ENCODE measurements at regions not wholly inside any gene's neighbourhood (a gene's known extent, or its start where the extent isn't known, plus 50 kb on each side); places are given as distances from the start of the nearest gene placed in this dataset.

DNA sequence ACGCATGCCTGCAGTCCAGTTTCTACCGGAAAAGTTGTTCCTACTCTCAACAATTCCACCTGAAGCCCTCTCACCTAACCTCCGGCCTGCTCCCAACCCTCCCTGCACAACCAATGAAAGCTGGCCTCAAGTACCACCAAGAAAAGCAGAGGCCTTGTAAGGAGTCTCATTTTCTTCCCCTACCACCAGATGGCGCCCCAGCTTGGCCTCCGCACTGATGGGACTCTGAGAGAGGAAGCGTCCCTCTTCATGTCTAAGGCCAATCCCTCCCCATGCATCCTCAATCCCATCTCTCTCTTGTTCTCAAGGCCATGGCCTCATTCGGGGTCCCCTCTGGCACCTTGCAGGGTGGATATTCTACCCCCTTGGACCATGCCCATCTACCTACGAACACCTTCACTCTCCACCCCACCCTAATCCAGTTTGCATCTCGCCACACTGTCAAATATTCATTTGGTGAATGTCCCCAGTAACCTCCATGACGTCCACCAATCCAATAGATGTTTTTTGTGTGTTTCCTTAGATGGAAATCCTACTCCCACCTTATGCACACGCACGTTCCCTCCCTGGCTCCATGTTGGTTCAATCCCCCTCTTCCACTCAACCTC lies 412.8 kb downstream of the ZNF536 start:
- DNase-seq (ENCODE audit: low read depth, low spot score) = peak; percentile 32

DNA sequence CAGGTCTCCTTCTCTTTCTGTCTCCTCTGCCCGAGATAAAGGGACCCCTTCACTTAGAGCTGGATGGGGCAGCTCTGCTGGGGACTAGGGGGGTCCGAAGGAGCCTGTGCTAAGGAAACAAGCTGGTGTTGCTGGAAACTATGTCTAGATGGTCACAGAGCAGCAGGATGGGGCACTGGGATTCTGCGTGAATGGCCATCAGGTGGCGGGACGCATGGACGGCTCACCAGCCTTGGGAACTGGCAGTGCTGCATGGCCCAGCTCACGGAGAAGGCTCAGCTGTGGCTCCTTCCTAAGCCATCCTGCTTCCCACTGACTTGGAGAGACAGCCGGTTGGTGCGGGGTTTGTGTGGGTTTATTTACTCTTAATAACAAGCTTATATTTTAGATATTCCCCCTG lies 411.8 kb downstream of the ZNF536 start:
- DNase-seq (ENCODE audit: low read depth, low spot score) = no peak

DNA sequence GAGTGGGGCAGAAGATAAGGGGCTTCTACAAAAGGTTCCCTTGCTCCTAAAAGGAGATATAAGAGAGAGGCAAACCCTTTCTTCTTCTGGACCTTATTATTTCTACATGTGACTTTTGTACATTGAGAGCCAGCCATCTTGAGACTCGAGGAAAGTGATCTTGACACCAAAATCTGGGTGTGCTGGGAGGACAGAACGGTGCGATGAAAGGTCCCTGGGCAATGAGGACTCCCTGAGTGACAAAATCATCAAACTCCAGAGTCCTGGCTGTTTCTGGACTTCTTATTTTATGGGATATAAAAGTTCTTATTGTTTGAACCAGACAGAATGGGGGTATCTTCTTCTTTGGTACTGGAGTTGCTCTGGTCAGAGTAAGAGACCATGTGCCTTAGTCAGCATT lies 411.0 kb downstream of the ZNF536 start:
- DNase-seq (ENCODE audit: low read depth, low spot score) = no peak

DNA sequence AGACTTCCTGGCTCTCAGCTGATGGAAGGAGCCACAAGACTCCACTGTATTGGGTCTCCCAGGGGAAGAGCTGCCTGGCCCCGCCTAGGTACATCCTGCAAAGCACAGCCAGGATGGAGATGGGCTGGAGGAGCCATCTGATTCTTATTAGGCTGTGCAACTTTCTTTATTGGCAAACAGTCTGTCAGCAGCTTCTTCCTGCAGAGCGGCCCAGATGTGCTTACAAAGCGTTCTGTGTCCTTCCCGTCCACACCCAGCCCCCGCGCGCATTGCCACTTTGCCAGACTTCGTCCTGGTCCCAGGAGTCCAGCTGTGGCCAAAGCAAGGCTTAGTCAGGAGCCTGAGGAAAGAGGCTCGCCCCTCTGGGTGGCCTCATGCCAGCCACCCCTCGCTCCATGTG lies 409.3 kb downstream of the ZNF536 start:
- no peak for DNase-seq (ENCODE audit: low read depth, low spot score)

DNA sequence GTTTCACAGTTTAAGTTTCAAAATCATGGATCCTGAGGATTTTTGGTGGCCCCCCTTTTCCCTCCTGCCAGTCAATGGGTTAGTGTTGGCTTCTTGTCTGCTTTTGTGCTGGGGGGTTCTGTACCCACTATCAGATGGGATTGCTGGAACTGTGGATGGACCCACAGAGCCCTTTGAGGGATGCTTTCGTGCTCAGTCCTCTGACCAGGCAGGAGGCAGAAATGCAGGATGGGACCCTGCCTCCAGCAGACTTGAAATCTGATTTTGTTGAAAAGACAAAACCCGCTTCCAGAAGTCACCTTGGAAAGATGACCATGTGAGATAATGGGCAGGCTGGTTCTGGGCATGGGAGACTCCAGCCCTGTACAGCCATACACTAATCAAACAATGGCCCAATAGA lies 408.9 kb downstream of the ZNF536 start:
- DNase-seq (ENCODE audit: low read depth, low spot score) = no peak

DNA sequence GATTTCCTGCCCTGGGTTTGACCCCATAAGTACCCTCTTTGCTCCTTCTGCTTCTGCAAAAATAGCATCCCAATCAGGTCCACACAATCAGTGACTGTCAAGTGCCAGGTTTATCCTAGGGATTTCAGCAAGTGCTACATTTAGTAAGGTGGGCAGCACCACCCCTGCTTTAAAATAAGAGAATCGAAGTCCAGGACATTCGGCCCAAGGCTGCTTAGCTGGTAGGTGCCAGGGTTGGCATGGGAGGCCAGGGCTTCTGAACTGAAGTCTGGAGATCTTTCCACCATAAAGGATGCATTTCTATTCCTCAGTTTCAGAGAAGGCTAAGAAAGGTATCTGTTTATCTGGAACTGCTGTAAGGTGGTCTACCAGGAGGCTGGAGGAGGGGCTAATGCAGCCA lies 408.3 kb downstream of the ZNF536 start:
- DNase-seq (ENCODE audit: low read depth, low spot score) = no peak

DNA sequence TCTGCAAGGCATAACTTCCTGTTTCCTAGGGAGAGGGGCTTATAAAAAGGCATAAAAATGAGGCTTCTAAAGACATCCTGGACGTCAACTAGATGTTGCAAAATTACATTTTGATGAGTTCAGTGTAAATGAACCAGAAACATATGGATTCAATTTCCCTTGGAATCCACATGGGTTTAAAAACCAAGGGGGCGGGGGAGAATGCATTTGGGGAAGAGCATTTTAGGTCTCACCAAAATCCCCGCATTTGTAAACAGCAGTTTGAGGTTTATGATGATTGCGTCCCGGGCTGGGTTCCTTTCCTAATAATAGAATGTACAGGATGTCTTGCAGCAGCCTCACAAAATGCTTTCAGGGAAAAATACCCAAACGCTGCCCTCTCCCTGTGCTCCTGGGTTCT lies 407.8 kb downstream of the ZNF536 start:
- no peak for DNase-seq (ENCODE audit: low read depth, low spot score)

DNA sequence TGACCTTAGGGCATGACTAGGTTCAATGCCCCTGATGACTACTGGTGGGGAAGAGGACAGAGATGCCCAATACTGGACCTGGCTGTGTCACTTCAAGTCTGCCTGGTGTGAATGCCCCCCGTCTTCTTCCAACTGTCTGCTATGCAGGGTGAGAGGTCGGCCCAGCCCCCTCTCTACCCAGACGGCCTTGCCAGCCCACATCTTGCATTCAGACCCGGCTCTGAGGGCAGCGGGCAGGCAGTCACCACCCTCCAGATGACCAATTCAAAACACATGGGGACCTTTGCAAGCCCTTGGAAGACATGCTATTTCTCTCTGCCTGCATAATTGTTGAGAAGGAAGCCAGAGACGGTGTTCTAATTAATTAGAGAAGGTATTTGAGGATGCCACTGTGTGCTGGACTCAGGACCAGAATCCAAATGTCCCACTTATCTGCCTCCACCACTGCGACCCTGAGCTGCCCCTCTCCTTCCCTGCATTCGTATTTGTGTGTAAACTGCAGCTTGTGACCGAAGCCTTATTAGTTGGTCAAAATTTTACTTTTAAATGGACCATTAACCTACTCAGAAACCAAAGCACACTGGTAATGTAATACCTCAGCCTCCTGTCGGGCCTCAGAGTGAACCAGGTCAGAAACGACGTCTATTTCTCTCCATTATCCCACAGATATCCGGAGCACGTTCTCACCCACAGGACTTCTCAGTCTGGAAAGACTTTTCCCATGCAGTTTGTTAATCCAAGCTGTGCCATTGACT lies 407.0 kb downstream of the ZNF536 start:
- DNase-seq (ENCODE audit: low read depth, low spot score) = no peak

DNA sequence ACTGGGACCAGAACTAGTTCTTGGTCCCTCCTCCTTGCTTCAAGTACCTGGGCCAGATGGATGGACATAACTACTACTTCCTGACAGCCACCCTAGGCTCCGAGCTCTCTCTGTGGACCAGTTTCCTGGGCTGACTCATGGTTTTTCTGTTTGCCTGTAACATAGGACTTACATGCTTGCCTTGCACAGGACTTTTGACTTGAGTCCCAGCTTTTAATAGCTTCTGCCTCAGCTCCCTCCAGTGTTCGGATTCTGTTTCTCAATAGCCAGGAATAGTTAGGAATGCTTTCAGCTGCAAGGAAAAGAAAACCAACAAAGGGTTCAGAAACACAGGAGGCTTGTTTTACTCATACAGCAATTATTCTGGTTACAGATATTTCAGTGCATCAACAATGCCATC lies 405.9 kb downstream of the ZNF536 start:
- no peak for DNase-seq (ENCODE audit: low read depth, low spot score)

DNA sequence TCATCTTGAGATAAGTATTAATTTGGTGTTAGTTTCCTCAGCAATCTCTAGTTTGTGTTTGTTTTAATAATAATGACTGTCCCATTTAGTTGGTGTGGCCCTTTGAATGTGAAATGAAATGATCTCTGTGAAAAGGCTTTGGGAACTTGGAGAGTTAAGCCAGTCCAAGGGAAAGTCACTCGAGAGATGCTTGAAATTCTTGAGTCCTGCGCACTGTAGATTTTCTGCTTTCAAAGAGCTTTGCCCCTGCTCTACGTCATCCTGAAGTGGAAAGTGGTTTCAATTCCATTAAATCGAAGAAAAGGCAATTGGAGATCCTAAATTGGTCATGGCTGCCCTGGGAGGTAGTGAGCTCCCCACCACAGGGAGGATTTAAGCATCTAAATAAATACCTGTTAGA lies 403.8 kb downstream of the ZNF536 start:
- no peak for DNase-seq (ENCODE audit: low read depth, low spot score)

DNA sequence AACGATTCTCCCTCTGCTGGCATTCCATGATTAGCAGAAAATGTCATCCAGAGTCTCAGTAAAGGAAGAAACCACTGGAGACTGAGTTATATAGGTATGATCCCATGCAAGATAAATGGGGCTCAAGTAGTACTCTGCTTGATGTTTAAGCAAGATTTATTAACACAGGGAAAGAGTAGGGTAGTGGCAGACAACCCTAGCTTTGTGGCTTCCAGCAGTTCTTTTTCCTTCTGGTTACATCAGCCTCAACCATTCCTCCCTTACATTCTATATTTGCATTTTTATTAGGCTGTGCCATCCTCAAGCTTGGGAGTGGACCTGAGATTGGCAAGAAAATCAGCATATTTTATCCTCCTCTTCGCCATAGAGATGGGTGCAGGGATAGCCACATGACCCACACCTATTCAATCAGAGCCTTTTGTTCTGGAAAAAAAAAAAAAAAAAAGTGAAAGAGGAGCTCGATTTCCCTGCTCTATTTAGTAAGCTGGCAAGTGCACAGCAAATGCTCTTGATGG lies 402.1 kb downstream of the ZNF536 start:
- no peak for DNase-seq (ENCODE audit: low read depth, low spot score)

DNA sequence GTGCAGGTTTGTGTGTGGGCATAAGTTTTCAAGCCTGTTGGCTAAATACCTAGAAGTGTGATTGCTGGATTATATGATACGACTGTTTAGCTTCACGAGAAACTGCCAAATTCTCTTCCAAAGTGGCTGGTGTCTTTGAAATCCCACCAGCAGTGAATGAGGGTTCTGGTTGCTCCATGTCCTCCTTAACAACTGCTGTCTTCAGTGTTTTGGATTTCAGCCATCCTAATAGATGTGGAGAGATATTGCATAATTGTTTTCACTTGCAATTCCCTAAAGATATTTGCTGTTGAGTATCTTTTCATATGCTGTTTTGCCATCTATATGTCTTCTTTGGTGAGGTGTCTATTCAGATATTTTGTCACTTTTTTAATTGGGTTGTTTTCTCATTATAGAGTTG lies 390.5 kb downstream of the ZNF536 start:
- DNase-seq (ENCODE audit: low read depth, low spot score) = no peak

DNA sequence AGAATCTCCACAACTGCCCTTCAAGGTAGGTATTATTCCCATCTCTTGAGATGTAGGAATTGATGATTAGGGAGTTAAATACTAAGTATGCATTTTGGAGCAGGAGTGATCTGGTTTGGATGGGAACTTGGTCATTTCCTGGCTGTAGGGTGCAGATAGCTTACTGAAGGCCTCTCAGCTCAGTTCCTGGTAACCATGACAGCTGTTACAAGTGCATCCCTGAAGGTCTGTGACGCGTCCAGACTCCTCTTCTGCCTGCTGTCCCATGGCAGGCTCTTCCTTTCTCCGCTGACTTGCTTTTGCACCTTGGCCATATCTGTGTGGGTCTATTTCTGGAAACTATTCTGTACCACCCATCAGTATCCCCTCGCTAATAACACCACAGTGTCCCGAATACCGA lies 387.8 kb downstream of the ZNF536 start:
- no peak for DNase-seq (ENCODE audit: low read depth, low spot score)

DNA sequence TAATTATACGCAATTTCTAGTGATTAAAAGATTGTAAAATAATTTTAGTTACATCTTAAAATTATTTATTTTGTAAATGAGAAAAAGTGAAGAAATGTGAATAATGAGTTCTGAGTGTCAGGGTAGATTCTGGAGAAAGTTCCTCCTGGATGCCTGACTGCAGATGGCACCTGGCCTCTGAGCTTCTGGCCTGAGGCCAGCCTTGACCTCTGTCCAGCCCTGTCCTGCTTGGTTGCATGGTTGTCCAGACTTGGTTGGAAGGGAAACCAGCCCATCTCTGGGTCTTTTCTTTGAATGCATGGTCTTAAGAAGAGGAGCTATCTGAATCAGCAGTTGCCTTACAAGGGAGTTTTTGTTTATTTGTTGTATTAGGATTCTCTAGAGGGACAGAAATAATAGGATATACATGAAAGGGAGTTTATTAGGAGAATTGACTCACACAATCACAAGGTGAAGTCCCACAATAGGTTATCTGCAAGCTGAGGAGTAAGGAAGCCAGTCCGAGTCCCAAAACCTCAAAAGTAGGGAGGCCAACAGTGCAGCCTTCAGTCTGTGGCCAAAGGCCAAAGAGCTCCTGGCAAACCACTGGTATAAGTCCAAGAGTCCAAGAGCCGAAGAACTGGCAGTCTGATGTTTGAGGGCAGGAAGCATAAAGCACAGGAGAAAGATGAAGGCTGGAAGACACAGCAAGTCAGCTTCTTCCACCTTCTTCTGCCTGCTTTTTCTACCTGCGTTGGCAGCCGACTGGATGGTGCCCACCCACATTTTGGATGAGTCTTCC lies 385.8 kb downstream of the ZNF536 start:
- DNase-seq (ENCODE audit: low read depth, low spot score) = no peak

DNA sequence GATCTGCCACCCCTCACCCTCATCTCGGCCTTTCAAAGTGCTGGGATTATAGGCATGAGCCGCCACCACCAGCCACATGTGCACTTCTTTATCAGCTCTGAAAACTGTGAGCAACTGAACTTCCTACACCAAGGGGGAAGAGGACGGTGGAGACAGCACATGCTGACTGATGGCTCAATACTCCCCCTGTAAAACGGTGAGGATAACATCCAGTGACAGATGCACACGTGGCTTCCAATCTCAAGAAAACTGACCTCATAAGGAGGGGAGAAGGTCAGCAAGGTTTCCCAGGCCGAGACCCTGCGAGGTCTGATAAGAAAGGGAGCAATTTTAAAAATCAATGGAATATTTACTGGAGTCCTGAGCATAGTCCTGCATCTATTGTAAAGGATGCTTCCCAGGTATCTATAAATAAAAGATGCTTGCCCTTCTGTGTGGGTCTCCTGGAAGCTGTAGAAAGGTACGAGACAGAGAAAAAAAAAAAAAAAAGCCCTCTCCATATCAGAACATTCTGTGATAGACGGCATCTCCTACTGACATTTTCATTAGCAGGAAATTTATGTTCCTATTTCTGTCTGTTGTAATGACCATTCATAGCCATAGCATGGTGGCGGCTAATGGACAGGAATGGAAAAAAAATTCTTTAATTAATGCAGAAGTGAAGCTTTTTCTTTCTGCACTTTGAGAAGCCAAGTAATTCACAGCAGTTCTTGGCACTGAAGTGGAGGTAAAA lies 385.1 kb downstream of the ZNF536 start:
- DNase-seq (ENCODE audit: low read depth, low spot score) = no peak

DNA sequence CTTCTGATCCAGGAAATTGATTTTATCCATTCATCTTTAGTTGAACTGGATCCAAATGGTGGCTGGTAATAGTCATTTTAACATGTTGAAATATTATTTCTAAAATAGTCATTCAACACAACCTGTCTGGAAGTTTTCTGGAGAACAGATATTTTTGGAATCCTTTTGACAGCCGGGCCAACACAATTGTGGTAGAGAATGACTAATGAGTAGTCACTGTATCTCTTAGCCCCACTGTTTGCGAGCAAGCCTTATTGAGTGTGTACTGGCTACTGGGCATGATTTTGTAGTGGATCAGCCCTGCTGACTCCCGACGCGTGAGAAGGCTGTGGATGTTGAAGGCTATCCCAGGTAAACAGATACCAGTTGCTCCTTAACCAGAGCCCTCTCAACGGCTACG lies 383.4 kb downstream of the ZNF536 start:
- no peak for DNase-seq (ENCODE audit: low read depth, low spot score)

DNA sequence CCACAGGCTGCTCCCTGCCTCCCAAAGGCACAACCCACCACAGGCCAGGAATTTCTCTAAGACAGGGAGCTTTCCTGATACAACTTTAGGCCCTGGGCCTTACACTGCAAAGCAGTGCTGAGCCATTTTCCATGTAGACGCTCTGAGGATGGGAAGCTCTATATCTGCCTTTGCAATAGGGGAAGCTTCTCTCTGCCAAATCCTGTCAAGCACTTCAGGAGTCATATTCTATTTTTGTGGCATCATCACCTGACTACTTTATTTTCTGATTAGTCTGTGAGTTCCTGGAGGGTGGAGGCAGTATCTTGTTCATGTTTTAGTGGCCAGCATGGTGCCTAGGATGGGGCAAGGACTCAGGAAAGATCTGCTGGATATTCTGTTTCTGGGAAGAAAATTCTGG lies 382.0 kb downstream of the ZNF536 start:
- no peak for DNase-seq (ENCODE audit: low read depth, low spot score)

DNA sequence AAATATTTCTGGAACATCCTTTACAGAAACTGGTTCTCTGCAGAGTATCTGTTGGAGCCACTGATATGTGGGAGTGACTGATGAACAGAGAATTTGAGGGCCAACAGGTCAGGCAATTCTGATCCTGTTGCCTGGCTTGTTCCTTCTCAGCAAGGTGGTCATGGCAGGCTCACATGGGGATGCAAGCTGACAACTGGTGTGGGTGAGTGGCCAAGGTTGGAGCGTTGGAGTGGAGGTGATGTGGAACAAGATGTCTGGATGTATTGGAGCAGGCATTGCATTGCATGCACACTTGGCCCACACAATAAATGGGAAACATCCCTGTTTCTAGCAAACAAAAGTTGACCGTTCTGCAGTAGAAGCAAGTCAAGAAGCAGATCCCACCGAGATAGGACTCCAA lies 380.7 kb downstream of the ZNF536 start:
- DNase-seq (ENCODE audit: low read depth, low spot score) = no peak

DNA sequence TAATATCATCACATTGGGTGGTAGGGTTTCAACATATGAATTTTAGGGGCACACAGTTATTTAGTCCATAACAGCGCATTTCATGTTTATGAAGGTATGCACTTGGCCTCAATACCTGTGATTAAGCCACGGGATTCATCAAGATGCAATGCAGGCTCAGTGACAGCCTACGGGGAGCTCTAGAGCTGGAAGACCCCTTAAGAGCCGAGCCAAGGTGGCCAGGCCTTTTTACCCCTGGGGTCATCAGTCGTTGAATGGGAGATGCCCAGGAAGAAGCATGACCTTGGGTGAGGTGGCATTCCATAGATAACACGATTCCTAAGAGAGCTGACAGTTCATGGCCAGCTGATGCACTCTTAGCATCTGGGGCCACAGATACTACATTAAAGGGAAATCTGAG lies 380.0 kb downstream of the ZNF536 start:
- no peak for DNase-seq (ENCODE audit: low read depth, low spot score)

DNA sequence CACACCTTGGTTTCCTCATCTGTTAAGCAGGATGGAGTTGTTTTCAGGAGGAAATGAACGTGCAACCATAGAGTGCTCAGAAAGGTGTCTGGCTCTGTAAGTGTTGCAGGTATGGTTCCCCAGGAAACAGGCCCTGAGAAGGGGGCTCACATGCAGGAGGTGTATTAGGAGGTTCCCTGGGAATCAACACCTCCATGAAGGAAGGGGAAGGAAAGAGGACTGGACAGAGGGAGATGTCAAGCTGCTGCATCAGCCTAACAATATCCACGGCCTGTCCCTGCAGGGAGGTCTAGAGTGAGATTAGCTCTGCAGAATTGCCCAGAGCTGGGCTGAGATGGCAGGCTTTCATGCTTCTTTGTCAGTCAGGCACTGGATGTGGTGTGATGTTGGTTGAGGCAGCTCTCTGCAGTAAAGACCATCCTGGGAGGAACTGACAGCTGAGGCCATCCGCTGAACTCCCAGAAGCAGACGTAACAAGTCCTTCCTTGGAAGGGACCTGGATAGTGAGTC lies 373.3 kb downstream of the ZNF536 start:
- no peak for DNase-seq (ENCODE audit: low read depth, low spot score)

DNA sequence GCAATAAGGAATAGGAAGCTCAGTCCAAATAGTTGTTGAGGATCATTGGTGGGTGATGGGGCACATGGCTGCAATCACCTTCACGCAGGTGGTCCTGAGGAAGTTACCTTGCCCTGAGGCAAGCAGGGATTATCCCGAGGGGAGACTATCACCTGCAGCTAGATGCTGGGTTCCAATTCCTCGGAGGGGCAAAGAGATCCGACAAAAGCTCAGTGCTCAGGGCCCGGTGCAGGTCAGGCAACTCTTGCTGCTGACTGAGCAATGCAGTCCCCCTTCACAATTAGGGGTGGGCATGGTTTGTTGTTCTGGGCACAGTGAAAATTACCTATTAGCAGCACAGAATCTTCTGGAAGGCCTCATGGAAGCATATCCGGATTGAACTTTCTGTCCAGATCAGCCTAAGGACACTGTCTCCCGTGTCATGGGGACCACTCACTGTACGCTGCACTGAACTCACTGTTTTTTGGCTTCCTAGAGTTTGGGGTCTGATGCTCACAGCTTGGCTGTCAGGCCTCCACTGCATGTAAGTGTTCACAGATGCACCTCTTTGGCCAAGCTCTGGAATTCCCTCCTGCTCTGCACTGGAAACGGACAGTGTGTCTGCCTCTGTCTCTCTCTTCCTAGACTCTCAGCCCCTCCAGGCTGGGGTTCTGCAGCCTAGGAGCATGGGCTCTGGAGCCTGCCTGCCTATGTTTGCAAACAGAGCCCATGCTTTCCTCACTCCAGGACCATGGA lies 372.7 kb downstream of the ZNF536 start:
- no peak for DNase-seq (ENCODE audit: low read depth, low spot score)
